Colonic mucosa (tissue), 4 donors: ENCODE measurements at regions not wholly inside any gene's neighbourhood (a gene's known extent, or its start where the extent isn't known, plus 50 kb on each side); places are given as distances from the start of the nearest gene placed in this dataset.
A peak's percentile ranks its signal among the peaks of the same experiment; 100 is the strongest.

Source experiments
- DNase-seq: peaks from one replicate; pipeline ENCODE4 v3.0.0-alpha.2; 2020
- H3K27ac ChIP-seq: fragments of 200-600 bp; one replicate; pipeline ENCODE4 v1.8.0; 2021
- H3K27me3 ChIP-seq: fragments of 200-600 bp; one replicate; pipeline ENCODE4 v1.8.0; 2021
- H3K36me3 ChIP-seq: fragments of 200-600 bp; one replicate; pipeline ENCODE4 v1.8.0; 2021
- H3K4me1 ChIP-seq: fragments of 200-600 bp; one replicate; pipeline ENCODE4 v1.8.0; 2021; ENCODE audit warnings: mild to moderate bottlenecking
- H3K4me3 ChIP-seq: fragments of 200-600 bp; one replicate; pipeline ENCODE4 v1.8.0; 2021
- H3K9ac ChIP-seq, 2 donors: one replicate each; pipeline ENCODE4 v1.7.0; 2013; ENCODE audit warnings: control low read depth in 2 of 2, low read depth in 2 of 2, low read length in 2 of 2
- H3K9me3 ChIP-seq: fragments of 200-600 bp; one replicate; pipeline ENCODE4 v1.8.0; 2021
- intact Hi-C: fragments of 100-400 bp; cut with DNase I; formaldehyde crosslinking; loops from one replicate; pipeline ENCODE4 v1.14.1; 2022
- TF ChIP-seq, protein P1 (sequence below): fragments of 200-600 bp; IDR thresholded peaks from one replicate; pipeline ENCODE4 v1.8.0; 2022; ENCODE audit warnings: antibody characterized with exemption, mild to moderate bottlenecking
- donor health status: healthy.
- donor health status: DM: no; HTN: no; CAD: no.
- donor health status: DM: no; HTN: no; CAD: no.

DNA sequence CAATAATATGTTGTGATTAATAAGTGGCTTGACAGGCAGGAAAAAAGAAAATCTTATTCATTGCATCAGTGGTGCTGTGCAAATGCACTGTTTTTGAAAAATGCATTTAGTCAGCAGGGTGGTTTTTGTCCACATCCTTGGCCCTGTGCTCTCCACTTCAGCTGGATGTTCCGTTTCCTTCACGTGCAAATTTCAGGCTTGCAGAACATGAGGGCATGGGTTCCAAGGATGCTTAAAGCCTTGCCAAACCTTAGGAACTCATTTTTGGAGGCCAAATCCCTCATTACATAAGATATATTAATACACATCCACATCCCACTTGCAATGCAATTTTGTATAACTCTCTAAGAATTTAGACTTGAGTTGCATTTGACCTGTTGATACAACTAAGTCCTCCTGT, 410.1 kb downstream of the PRDM2 start:
- no peaks in the 10 kb centered on the region for H3K36me3 ChIP-seq
- no peaks in the 10 kb centered on the region for H3K4me1 ChIP-seq
- no peak overlapping the region for H3K27ac ChIP-seq
- DNase-seq, result no peak
- no peaks in the 10 kb centered on the region for H3K9me3 ChIP-seq
- TF ChIP-seq, protein P1, sequence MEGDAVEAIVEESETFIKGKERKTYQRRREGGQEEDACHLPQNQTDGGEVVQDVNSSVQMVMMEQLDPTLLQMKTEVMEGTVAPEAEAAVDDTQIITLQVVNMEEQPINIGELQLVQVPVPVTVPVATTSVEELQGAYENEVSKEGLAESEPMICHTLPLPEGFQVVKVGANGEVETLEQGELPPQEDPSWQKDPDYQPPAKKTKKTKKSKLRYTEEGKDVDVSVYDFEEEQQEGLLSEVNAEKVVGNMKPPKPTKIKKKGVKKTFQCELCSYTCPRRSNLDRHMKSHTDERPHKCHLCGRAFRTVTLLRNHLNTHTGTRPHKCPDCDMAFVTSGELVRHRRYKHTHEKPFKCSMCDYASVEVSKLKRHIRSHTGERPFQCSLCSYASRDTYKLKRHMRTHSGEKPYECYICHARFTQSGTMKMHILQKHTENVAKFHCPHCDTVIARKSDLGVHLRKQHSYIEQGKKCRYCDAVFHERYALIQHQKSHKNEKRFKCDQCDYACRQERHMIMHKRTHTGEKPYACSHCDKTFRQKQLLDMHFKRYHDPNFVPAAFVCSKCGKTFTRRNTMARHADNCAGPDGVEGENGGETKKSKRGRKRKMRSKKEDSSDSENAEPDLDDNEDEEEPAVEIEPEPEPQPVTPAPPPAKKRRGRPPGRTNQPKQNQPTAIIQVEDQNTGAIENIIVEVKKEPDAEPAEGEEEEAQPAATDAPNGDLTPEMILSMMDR, result no peak
- H3K27me3 ChIP-seq, result no peaks in the 10 kb centered on the region
- H3K9ac ChIP-seq, result no peak overlapping the region
- no peak overlapping the region for H3K4me3 ChIP-seq
- intact Hi-C loops, result loop anchor here (10.0 kb wide), 1 partner anchor 915 kb away; no protein-coding TSS in a partner anchor

DNA sequence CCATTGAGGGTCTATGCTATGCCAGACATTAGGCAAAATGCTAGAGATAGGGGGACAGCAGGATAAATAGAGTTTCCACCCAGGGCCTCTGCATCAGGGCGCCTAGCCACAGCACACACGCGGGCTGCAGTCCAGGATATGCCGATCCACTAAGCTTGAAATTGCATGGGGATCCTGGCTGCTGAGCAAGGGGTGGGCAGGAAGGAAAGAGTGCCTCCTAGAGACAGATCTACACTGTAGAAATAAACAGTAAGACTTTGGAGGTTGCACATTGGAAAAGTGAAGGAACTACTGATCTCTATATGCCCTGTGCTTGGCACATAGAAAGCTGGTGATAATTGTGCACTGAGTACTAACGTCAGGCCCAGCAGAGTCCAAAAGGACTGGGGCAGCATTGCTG, 411.1 kb downstream of the PRDM2 start:
- TF ChIP-seq, protein P1, result no peak
- Histone ChIP-seq H3K4me1 (no peaks in the 10 kb centered on the region), H3K27me3 (no peaks in the 10 kb centered on the region), H3K4me3 (no peak overlapping the region), H3K9me3 (no peaks in the 10 kb centered on the region), H3K9ac (no peak overlapping the region), H3K27ac (no peak overlapping the region), H3K36me3 (no peaks in the 10 kb centered on the region)
- DNase-seq, result no peak
- intact Hi-C loops, result loop anchor here (10.0 kb wide), 1 partner anchor 914 kb away; no protein-coding TSS in a partner anchor

DNA sequence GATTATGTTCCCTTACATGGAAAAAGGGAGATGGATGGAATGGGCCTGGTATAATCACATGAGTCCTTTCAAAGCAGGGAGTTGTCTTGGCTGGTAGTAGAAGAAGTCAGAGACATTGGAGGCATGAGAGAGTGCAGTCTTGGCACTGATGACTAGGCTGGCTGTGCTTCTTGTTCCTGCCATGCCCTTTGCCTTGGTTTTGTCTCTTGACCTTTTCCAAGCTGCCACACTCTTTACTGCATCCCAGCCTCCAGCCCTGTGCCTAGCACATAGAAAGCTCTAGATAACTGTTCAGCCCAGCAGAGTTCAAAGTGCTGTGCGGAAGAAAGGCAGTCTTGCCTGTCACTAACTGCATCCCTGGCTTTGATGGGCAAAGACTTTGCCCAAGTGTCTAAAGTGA, 412.6 kb downstream of the PRDM2 start:
- Histone ChIP-seq H3K9me3 (no peaks in the 10 kb centered on the region), H3K9ac (no peak overlapping the region), H3K27me3 (no peaks in the 10 kb centered on the region), H3K4me3 (no peak overlapping the region), H3K4me1 (no peaks in the 10 kb centered on the region), H3K27ac (no peak overlapping the region), H3K36me3 (no peaks in the 10 kb centered on the region)
- TF ChIP-seq, protein P1, result no peak
- no peak for DNase-seq
- intact Hi-C loops, result loop anchor here (10.0 kb wide), 1 partner anchor 912 kb away; no protein-coding TSS in a partner anchor

DNA sequence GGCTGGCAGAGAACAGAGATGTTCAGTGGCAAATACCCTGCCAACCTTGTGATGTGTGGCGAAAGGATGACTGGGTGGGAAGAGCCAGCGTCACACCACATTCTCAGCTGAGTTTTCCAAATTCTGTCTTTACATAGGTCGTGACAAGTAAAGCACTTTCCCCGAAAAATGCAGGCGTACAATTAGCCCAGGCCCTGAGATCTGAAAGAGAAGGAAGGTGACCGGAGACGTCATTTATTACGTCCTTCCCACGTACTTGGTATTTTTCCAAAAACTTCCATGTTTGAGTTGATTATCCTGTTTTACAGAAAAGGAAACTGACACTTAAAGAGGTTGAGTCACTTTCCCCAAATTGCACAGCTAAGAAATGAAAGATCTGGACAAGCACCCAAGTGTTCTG, 413.3 kb downstream of the PRDM2 start:
- H3K27ac ChIP-seq, result no peak overlapping the region
- DNase-seq, result no peak
- H3K4me3 ChIP-seq, result no peak overlapping the region
- no peaks in the 10 kb centered on the region for H3K9me3 ChIP-seq
- no peaks in the 10 kb centered on the region for H3K27me3 ChIP-seq
- intact Hi-C loops, result loop anchor here (10.0 kb wide), 1 partner anchor 912 kb away; no protein-coding TSS in a partner anchor
- no peaks in the 10 kb centered on the region for H3K36me3 ChIP-seq
- H3K9ac ChIP-seq, result no peak overlapping the region
- no peaks in the 10 kb centered on the region for H3K4me1 ChIP-seq
- TF ChIP-seq, protein P1, result no peak

DNA sequence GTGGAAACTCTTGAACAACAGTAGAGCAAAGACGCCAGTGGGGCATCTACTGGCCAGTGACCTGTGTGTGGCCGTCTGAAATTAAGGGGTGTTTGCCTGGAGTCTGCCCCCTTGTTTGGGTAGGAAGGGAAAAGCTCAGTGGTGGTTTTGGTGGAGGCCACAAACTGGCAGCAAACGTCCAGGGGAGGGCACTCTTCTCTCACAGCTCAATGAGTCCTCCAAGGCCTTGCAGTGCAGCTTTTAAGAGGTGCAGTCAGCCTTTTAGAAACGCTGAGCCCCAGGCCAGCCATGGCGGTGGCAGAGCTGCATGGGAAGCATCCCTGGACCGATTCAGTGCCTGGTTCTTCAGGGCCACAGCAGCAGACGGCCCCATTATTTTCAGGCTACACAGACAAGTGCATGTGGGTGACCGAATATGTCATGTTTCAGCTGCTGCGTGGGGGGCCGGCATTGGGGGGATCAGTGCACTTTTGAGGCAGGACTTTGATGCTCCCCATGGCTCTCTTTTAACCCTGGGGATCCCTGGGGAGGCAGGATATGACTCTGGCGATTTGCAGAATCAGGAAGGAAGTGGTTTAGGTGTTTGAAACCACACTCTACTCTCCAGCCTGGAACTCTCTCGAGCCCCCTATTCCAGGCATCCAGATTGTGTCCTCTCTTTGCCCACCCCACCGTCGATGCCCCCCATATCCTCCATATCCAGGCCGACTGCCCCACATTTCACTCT, 414.0 kb downstream of the PRDM2 start:
- no peaks in the 10 kb centered on the region for H3K27me3 ChIP-seq
- TF ChIP-seq, protein P1, result no peak

More for the DNA sequence above, 414.0 kb downstream of the PRDM2 start:
- intact Hi-C loops, result loop anchor here (10.0 kb wide), 1 partner anchor 911 kb away; no protein-coding TSS in a partner anchor
- peak; percentile 35 for DNase-seq
- H3K4me3 ChIP-seq, result no peak overlapping the region
- no peak overlapping the region for H3K9ac ChIP-seq
- no peaks in the 10 kb centered on the region for H3K9me3 ChIP-seq
- no peaks in the 10 kb centered on the region for H3K36me3 ChIP-seq
- H3K27ac ChIP-seq, result no peak overlapping the region
- no peaks in the 10 kb centered on the region for H3K4me1 ChIP-seq
